Sigmoid colon (tissue), 3 donors: ENCODE measurements at regions not wholly inside any gene's neighbourhood (a gene's known extent, or its start where the extent isn't known, plus 50 kb on each side); places are given as distances from the start of the nearest gene placed in this dataset.

Experiments used
- POLR2A ChIP-seq, 2 donors: fragments of 450-650 bp; IDR thresholded peaks; one replicate each; pipeline ENCODE4 v1.6.1; 2016; ENCODE audit warnings: antibody characterized with exemption in 2 of 2, mild to moderate bottlenecking in 2 of 2, moderate library complexity in 2 of 2
- TF ChIP-seq, protein P1 (sequence below), 4 experiments: fragments of 450-650 bp in 3 of 4; fragments of 200-600 bp in 1 of 4; IDR thresholded peaks; one replicate each; pipeline ENCODE4 v1.5.1; 2016 to 2019; ENCODE audit warnings: antibody characterized with exemption in 4 of 4, mild to moderate bottlenecking in 3 of 4, moderate library complexity in 2 of 4

DNA sequence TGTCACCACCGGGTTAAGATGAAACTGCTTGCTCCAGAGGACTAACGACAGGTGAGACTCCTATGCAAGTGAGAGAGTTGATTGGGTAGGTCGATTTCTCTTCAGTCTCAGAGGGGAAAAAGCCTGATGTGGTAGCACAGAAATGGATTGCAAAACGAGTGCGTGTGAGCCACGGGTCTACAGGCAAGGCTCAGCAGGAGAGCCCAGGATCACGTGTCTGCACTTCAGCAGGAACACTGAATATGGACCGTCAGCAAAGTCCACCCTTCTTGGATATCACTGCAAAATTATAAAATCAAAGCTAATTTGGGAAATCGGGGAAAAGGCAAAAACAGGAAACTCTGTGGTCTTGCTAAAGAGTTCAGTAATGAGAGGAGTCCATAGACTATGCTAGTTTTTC lies 107.7 kb upstream of the ZNF648 start:
- TF ChIP-seq, protein P1, sequence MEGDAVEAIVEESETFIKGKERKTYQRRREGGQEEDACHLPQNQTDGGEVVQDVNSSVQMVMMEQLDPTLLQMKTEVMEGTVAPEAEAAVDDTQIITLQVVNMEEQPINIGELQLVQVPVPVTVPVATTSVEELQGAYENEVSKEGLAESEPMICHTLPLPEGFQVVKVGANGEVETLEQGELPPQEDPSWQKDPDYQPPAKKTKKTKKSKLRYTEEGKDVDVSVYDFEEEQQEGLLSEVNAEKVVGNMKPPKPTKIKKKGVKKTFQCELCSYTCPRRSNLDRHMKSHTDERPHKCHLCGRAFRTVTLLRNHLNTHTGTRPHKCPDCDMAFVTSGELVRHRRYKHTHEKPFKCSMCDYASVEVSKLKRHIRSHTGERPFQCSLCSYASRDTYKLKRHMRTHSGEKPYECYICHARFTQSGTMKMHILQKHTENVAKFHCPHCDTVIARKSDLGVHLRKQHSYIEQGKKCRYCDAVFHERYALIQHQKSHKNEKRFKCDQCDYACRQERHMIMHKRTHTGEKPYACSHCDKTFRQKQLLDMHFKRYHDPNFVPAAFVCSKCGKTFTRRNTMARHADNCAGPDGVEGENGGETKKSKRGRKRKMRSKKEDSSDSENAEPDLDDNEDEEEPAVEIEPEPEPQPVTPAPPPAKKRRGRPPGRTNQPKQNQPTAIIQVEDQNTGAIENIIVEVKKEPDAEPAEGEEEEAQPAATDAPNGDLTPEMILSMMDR (IDR thresholded peaks at IDR 0.05) = no peak
- no peak for TF ChIP-seq POLR2A (IDR thresholded peaks at IDR 0.05)
